Liver (tissue), 7 donors: ENCODE measurements at regions not wholly inside any gene's neighbourhood (a gene's known extent, or its start where the extent isn't known, plus 50 kb on each side); places are given as distances from the start of the nearest gene placed in this dataset.

Experiments
- DNase-seq: peaks from one replicate; pipeline ENCODE4 v3.0.0-alpha.2; 2017; ENCODE audit warnings: low spot score
- H3K27ac ChIP-seq, 2 donors: one replicate each; pipeline ENCODE4 v1.7.0; 2013; ENCODE audit warnings: inconsistent platforms in 2 of 2, low read length in 2 of 2, control low read depth in 1 of 2, low read depth in 1 of 2, mild to moderate bottlenecking in 1 of 2
- H3K27me3 ChIP-seq, 4 donors: one replicate each; pipeline versions ENCODE4 v1.6.1 to v1.7.0; 2013; ENCODE audit warnings: low read length in 3 of 4, inconsistent platforms in 1 of 4, mild to moderate bottlenecking in 1 of 4, moderate library complexity in 1 of 4; ENCODE audit not compliant: control insufficient read depth in 4 of 4, insufficient read depth in 4 of 4
- H3K36me3 ChIP-seq, 4 donors: one replicate each; pipeline versions ENCODE4 v1.6.1 to v1.7.0; 2013; ENCODE audit warnings: low read length in 3 of 4, mild to moderate bottlenecking in 3 of 4, low read depth in 1 of 4, moderate library complexity in 1 of 4; ENCODE audit not compliant: control insufficient read depth in 4 of 4, insufficient read depth in 3 of 4
- H3K4me1 ChIP-seq, 4 donors: one replicate each; pipeline versions ENCODE4 v1.6.1 to v1.7.0; 2013; ENCODE audit warnings: low read length in 3 of 4, mild to moderate bottlenecking in 3 of 4, moderate library complexity in 1 of 4; ENCODE audit not compliant: control insufficient read depth in 4 of 4, insufficient read depth in 4 of 4
- H3K4me3 ChIP-seq, 3 donors: one replicate each; pipeline versions ENCODE4 v1.6.1 to v1.7.0; 2013; ENCODE audit warnings: low read length in 3 of 3, control low read depth in 1 of 3, low read depth in 1 of 3, mild to moderate bottlenecking in 1 of 3
- H3K9ac ChIP-seq, 2 donors: one replicate each; pipeline ENCODE4 v1.7.0; 2013; ENCODE audit warnings: low read length in 2 of 2, mild to moderate bottlenecking in 2 of 2, moderate library complexity in 2 of 2, control low read depth in 1 of 2, low read depth in 1 of 2
- H3K9me3 ChIP-seq, 4 donors: one replicate each; pipeline versions ENCODE4 v1.6.1 to v1.7.0; 2013; ENCODE audit warnings: low read length in 3 of 4; ENCODE audit not compliant: control insufficient read depth in 4 of 4
- ATF3 ChIP-seq: IDR thresholded peaks from 2 replicates; pipeline ENCODE4 v1.6.1; 2016; ENCODE audit warnings: antibody characterized with exemption
- EGR1 ChIP-seq, 2 donors: IDR thresholded peaks; 2 replicates each; pipeline ENCODE4 v1.6.1; 2016 to 2018; ENCODE audit warnings: antibody characterized with exemption in 2 of 2, low read depth in 2 of 2
- FOXA1 ChIP-seq: IDR thresholded peaks from 2 replicates; pipeline ENCODE4 v1.6.1; 2016; ENCODE audit warnings: antibody characterized with exemption
- FOXA2 ChIP-seq: IDR thresholded peaks from 2 replicates; pipeline ENCODE4 v1.6.1; 2016; ENCODE audit warnings: antibody characterized with exemption
- GABPA ChIP-seq, 2 donors: IDR thresholded peaks in 1 of 2; conservative IDR thresholded peaks in 1 of 2; 2 replicates each; pipeline ENCODE4 v1.6.1; 2016; ENCODE audit warnings: antibody characterized with exemption in 2 of 2, mild to moderate bottlenecking in 1 of 2, moderate library complexity in 1 of 2
- HNF4A ChIP-seq, 2 donors: conservative IDR thresholded peaks; 2 replicates each; pipeline ENCODE4 v1.6.1; 2016; ENCODE audit warnings: antibody characterized with exemption in 2 of 2, mild to moderate bottlenecking in 2 of 2
- HNF4G ChIP-seq: IDR thresholded peaks from 2 replicates; pipeline ENCODE4 v1.6.1; 2016; ENCODE audit warnings: antibody characterized with exemption
- JUND ChIP-seq, 2 donors: IDR thresholded peaks; 2 replicates each; pipeline ENCODE4 v1.6.1; 2016; ENCODE audit warnings: antibody characterized with exemption in 2 of 2
- MAX ChIP-seq: IDR thresholded peaks from 2 replicates; pipeline ENCODE4 v1.6.1; 2016; ENCODE audit warnings: antibody characterized with exemption
- RAD21 ChIP-seq, 2 donors: IDR thresholded peaks; 2 replicates each; pipeline ENCODE4 v1.6.1; 2016; ENCODE audit warnings: antibody characterized with exemption in 2 of 2, mild to moderate bottlenecking in 2 of 2
- REST ChIP-seq: IDR thresholded peaks from 2 replicates; pipeline ENCODE4 v1.6.1; 2016; ENCODE audit warnings: antibody characterized with exemption, mild to moderate bottlenecking
- RXRA ChIP-seq, 2 donors: IDR thresholded peaks; 2 replicates each; pipeline ENCODE4 v1.6.1; 2017 to 2018; ENCODE audit warnings: antibody characterized with exemption in 2 of 2, mild to moderate bottlenecking in 1 of 2
- TAF1 ChIP-seq: conservative IDR thresholded peaks from 2 replicates; pipeline ENCODE4 v1.6.1; 2016; ENCODE audit warnings: antibody characterized with exemption, mild to moderate bottlenecking
- ZBTB33 ChIP-seq: IDR thresholded peaks from 2 replicates; pipeline ENCODE4 v1.6.1; 2016; ENCODE audit warnings: antibody characterized with exemption
- WGBS: extraction: QIAGEN DNeasy Blood & Tissue Kit; methylation state at CpG from one replicate; pipeline ENCODE4 v1.1.7; 2013; 5-methylcytosine and 5-hydroxymethylcytosine counted together
- donor health status: healthy.
- donor health status: healthy.
- donor health status: healthy.
- donor health status: healthy.

GRCh38 chr2:183250472-183250871, 126.2 kb downstream of the NUP35 start:
- no peak for TF ChIP-seq EGR1 (IDR thresholded peaks at IDR 0.05; ENCODE audit: low read depth in 2 of 2)
- no peak for TF ChIP-seq HNF4G
- TF ChIP-seq HNF4A (conservative IDR thresholded peaks at IDR 0.05): no peak
- Histone ChIP-seq H3K4me1 (no peaks in the 10 kb centered on the region), H3K9me3 (no peaks in the 10 kb centered on the region), H3K36me3 (no peaks in the 10 kb centered on the region), H3K27ac (no peak overlapping the region), H3K9ac (no peak overlapping the region), H3K4me3 (no peak overlapping the region), H3K27me3 (no peaks in the 10 kb centered on the region)
- DNase-seq: no peak
- WGBS: 93% methylated on average over 3 of the region's 3 CpGs

- H3K27ac ChIP-seq: no peak overlapping the region
- 81% methylated on average over 14 of the region's 14 CpGs for WGBS
- DNase-seq: no peak
- TF ChIP-seq FOXA1: no peak
- no peak for TF ChIP-seq HNF4A (conservative IDR thresholded peaks at IDR 0.05)
- TF ChIP-seq FOXA2: no peak
- TF ChIP-seq RXRA (IDR thresholded peaks at IDR 0.05): no peak
- TF ChIP-seq MAX: no peak
- no peak for TF ChIP-seq EGR1 (IDR thresholded peaks at IDR 0.05; ENCODE audit: low read depth in 2 of 2)
- no peak for TF ChIP-seq REST
- TF ChIP-seq JUND (IDR thresholded peaks at IDR 0.05): no peak
- TF ChIP-seq GABPA (IDR thresholded peaks at IDR 0.05 in 1 of 2, conservative IDR thresholded peaks at IDR 0.05 in 1 of 2): no peak
- no peak for TF ChIP-seq TAF1
- no peak for TF ChIP-seq ZBTB33
- TF ChIP-seq ATF3: no peak
- TF ChIP-seq RAD21 (IDR thresholded peaks at IDR 0.05): no peak
- H3K27me3 ChIP-seq: no peaks in the 10 kb centered on the region
- no peak overlapping the region for H3K9ac ChIP-seq
- no peaks in the 10 kb centered on the region for H3K9me3 ChIP-seq
- H3K4me3 ChIP-seq: no peak overlapping the region
- H3K4me1 ChIP-seq: no peaks in the 10 kb centered on the region
- no peaks in the 10 kb centered on the region for H3K36me3 ChIP-seq
These were observed 129.3 kb downstream of the NUP35 start for GRCh38 chr2:183253441-183254130.
